Frontal cortex (tissue), 3 donors: ENCODE measurements at regions not wholly inside any gene's neighbourhood (a gene's known extent, or its start where the extent isn't known, plus 50 kb on each side); places are given as distances from the start of the nearest gene placed in this dataset.

Experiments used
- DNase-seq, 2 donors: peaks; one replicate each; pipeline ENCODE4 v3.0.0; 2012; ENCODE audit warnings: low spot score in 2 of 2
- FAIRE-seq: peaks from 2 replicates; lab custom pipeline; 2012; peaks lifted over from hg19 to GRCh38; lab: Jason Lieb, UNC
- donor health status: control.
- donor health status: control.
- donor health status: control.

GRCh38 chr9:113694912-113695311 is 181.2 kb upstream of the ZNF618 start:
- no peak for DNase-seq
- no peak for FAIRE-seq

- FAIRE-seq, result no peak
- DNase-seq, result no peak
Observed at GRCh38 chr9:113695440-113695851, 180.7 kb upstream of the ZNF618 start.

GRCh38 chr9:113695901-113696300 is 180.2 kb upstream of the ZNF618 start:
- DNase-seq (no peak), FAIRE-seq (no peak)

- FAIRE-seq (no peak), DNase-seq (no peak)
Observed at GRCh38 chr9:113701774-113702755, 174.0 kb upstream of the ZNF618 start.

DNA sequence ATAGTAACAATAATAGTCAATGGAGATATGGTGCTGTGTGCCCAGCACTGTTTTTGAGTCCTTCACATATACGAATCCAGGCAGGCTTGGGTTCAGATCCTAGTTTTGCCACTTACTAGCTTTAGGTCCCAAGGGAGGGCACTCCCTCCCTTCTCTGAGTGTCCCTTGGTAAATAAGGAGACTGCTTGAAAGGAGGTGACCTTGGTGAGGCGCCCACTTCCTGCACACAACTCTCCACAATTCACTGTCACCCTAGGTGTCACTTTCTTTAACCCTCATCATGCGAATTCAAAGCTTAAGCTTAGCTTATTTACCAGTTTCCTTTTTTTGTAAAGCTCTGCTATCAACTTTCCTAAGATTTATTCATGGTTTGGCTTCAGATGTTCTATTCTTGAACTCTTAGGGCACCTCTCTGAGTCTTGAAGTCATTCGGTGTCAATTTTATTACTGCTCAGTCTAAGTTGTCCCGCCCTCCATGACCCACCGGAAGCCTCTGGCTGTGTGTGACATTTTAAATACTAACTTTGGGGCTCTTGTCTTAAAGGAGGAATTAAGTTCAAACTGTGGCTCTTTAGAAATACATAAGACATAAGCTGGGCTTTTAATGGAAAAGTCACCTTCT is 170.7 kb upstream of the ZNF618 start:
- no peak for DNase-seq
- FAIRE-seq, result no peak

DNA sequence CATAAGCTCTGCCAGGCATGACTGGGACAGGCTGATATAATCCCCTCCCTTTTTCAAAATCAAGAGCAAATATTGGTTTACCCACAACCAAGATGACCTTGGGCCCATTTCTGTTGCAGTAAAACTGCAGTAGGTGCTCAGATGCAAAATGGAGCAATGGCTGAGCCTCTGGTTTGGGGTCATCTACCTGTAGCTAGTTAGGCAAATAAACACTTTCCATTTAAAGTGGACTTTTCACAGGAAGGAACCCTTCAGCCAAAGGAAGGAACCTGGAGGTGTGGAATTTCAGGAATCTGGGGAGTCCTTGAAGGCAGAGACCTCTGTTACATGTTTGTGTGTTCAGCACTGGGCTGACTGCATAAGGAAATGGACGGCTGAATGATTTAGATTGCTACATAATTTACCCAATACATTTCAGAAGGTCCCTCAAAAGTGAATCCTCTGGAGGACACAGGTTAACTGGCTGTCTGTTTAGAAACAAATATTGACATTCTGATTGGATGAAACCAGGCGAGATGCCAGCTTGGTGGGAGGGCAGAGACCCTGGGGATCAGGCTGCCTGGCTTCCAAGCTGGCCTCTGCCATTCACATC is 170.1 kb upstream of the ZNF618 start:
- DNase-seq (no peak), FAIRE-seq (no peak)

- no peak for DNase-seq
- no peak for FAIRE-seq
Observed at GRCh38 chr9:113707953-113708695, 168.0 kb upstream of the ZNF618 start.

- FAIRE-seq (no peak), DNase-seq (no peak)
Observed at GRCh38 chr9:113708821-113709713, 167.0 kb upstream of the ZNF618 start.

- FAIRE-seq (no peak), DNase-seq (no peak)
Observed at GRCh38 chr9:113709721-113710120, 166.4 kb upstream of the ZNF618 start.

DNA sequence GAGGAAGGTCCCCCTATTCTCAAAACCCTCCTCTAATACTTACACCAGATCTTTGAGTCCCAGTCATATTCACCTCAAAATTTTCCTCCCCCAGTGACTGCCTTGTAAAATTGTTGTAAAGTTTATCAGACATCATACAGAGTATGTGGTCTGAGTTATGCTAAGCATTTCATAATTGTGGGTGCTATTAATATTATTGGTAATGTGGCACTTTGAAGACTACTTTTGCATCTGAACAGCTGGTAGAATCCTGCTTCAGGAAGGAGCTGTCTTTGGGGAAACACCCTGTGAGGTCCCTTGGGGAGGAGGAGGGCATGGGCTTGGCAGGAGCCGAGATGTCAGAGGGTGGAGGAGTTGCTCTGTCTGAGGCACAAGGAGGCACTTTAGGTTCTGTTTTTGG is 164.9 kb upstream of the ZNF618 start:
- FAIRE-seq, result no peak
- no peak for DNase-seq

DNA sequence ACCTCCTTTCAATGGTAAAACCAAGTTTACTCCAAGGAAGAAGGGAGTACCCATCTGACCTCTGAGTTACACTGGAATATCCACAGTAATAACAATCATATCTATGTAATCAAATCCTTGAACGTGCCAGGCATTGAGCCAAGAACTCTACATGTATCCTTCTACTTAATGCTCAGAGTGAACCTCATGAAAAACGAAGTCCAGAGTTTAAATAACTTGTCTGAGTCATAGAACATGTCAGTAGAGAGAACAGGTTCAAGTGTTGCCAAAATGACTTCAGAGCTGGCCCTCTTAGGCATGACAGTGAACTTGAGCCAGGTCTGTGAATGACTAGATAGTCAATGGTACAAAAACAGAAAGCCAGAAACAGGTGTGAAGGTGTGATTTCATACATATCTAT is 164.1 kb upstream of the ZNF618 start:
- FAIRE-seq (no peak), DNase-seq (no peak)

DNA sequence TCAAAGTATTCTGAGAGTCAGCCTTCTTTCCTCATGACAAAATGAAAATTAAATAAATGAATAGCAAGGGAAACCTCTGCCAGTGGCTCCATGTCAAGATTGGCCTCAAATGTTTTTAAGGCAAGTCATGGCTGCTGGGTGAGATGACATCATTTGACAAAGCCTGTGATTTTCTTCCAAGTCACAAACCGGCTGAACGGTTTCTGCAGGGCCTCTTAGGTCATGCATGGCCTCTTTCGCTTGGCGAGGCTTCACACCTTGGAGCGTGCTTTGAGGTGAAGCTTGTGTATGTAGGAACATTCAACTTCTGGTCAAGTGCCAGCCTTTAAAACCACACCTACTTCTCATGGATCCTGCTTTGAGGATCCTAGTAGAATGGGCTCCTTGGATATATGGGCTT is 161.0 kb upstream of the ZNF618 start:
- DNase-seq, result no peak
- no peak for FAIRE-seq

GRCh38 chr9:113719919-113720318 is 156.2 kb upstream of the ZNF618 start:
- FAIRE-seq (no peak), DNase-seq (no peak)

GRCh38 chr9:113720495-113720894 is 155.6 kb upstream of the ZNF618 start:
- FAIRE-seq (no peak), DNase-seq (no peak)

DNA sequence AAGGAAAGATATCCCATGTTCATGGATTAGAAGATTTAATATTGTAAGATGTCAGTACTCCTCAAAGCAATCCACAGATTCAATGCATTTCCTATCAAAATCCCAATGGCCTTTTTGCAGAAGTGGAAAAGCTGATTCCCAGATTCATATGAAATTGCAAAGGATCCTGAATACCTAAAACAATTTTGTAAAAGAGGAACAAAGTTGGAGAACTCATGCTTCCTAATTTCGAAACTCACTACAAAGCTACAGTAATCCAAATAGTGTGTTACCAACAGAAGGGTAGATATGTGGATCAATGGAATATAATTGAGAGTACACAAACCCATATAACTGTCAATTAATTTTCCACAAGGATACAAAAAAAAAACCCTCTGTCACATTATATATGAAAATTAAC is 154.3 kb upstream of the ZNF618 start:
- DNase-seq (no peak), FAIRE-seq (no peak)

DNA sequence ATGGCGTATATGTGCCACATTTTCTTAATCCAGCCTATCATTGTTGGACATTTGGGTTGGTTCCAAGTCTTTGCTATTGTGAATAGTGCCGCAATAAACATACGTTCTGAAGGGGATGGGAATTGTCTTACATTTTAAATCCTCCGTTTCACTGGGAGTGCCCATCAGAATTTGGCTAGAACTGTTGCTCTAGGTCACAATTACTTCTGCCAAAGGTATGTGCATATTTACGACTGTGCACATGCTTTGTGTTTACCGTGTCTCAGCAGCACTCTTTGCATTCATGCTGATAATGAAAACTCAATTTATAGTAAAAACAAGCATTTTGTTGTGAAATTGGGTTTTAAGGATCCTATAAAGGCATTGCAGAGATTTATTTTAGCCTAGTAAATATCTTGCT is 151.9 kb upstream of the ZNF618 start:
- FAIRE-seq (no peak), DNase-seq (no peak)

DNA sequence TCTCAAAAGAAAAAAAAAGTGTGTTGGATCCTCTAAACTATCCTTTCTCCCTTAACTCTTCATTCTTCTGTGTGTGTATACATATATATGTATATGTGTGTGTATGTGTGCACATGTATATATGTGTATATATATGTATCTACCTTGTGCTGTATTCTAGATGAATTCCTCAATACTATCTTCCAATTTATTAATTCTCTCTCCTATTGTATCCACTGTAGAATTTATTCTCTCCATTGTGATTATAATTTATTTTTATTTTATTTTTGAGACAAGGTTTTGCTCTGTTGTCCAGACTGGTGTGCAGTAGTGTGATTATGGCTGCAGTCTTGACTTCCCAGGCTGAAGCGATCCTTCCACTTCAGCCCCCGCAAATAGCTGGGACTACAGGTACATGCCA is 147.1 kb upstream of the ZNF618 start:
- DNase-seq (no peak), FAIRE-seq (no peak)

DNA sequence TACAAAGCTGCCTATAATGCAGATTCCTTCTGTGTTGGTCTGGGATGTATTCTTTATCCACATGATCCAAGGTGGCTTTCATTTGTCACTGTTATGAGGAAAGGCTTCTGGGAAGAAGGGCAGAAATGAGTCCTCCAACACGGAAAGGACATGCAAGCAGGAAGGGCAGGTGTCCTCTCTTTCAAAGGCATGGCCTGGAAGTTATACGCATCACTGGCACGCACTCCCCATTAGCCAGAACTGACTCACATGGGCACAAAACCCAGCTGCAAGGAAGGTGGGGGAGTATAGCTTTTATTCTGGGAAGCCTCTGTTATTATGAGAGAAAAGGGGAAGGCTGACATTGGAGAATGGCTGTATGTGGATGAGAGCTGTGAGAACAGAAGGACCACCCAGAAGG is 141.3 kb upstream of the ZNF618 start:
- DNase-seq, result no peak
- FAIRE-seq, result no peak

GRCh38 chr9:113737517-113738271 is 138.4 kb upstream of the ZNF618 start:
- FAIRE-seq, result no peak
- peak in 1 of 2 donors; percentile 32 for DNase-seq
